Tibial nerve (tissue), 4 donors: ENCODE measurements at regions not wholly inside any gene's neighbourhood (a gene's known extent, or its start where the extent isn't known, plus 50 kb on each side); places are given as distances from the start of the nearest gene placed in this dataset.

Source experiments
- DNase-seq, 2 donors: peaks; one replicate each; pipeline ENCODE4 v3.0.0-alpha.2; 2019; ENCODE audit warnings: low spot score in 2 of 2
- H3K27ac ChIP-seq, 4 donors: fragments of 200-600 bp; sonication (generic) in 3 of 4; one replicate each; pipeline ENCODE4 v1.5.1; 2017 to 2019; ENCODE audit warnings: mild to moderate bottlenecking in 1 of 4
- H3K27me3 ChIP-seq, 2 donors: fragments of 200-600 bp; sonication (generic) in 1 of 2; one replicate each; pipeline versions ENCODE4 v1.5.1 to v1.6.0; 2017 to 2019
- H3K36me3 ChIP-seq, 3 donors: fragments of 200-600 bp; sonication (generic); one replicate each; pipeline ENCODE4 v1.5.1; 2018 to 2019
- H3K4me1 ChIP-seq, 4 donors: fragments of 200-600 bp; sonication (generic) in 3 of 4; one replicate each; pipeline ENCODE4 v1.5.1; 2017 to 2019
- H3K4me3 ChIP-seq, 4 donors: fragments of 200-600 bp; sonication (generic) in 3 of 4; one replicate each; pipeline ENCODE4 v1.5.1; 2017 to 2019; ENCODE audit warnings: mild to moderate bottlenecking in 1 of 4, moderate library complexity in 1 of 4
- H3K9me3 ChIP-seq, 4 donors: fragments of 200-600 bp; sonication (generic) in 3 of 4; one replicate each; pipeline ENCODE4 v1.5.1; 2017 to 2019
- EP300 ChIP-seq, 2 donors: sonication (generic); formaldehyde crosslinking; IDR thresholded peaks; one replicate each; pipeline ENCODE4 v1.6.1; 2017; ENCODE audit warnings: antibody characterized with exemption in 2 of 2, mild to moderate bottlenecking in 1 of 2
- POLR2A ChIP-seq, 2 donors: fragments of 450-650 bp; IDR thresholded peaks; one replicate each; pipeline ENCODE4 v1.6.1; 2017; ENCODE audit warnings: antibody characterized with exemption in 2 of 2, mild to moderate bottlenecking in 2 of 2, moderate library complexity in 2 of 2
- WGBS, 2 donors: methylation state at CpG; one replicate each; pipeline ENCODE4 v1.1.5; 2018; 5-methylcytosine and 5-hydroxymethylcytosine counted together
- TF ChIP-seq, protein P1 (sequence below), 5 experiments: fragments of 200-600 bp in 3 of 5; fragments of 450-650 bp in 2 of 5; sonication (generic) in 3 of 5; IDR thresholded peaks; one replicate each; pipeline ENCODE4 v1.5.1; 2016 to 2019; ENCODE audit warnings: antibody characterized with exemption in 5 of 5, mild to moderate bottlenecking in 3 of 5, moderate library complexity in 2 of 5

DNA sequence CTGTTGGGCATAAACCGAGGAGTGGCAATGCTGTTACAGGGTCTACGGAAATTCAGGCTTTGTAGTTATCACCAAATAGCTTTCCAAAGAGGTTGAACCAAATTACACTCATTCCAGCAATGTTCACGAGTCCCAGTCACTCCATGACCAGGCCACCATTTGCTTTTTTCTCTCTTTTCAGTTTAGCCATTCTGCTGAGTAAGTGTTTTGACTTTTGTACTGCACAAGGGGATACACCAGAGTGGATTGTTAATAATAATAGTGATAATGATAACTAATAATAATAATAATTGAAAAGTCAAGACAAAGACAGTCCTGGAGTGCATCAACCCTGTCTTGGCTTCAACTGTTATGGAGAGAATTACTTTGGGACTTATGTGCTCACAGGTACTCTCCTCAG, 343.5 kb downstream of the AACS start:
- no peak overlapping the region for H3K27ac ChIP-seq
- peaks cover 0 to 2% (median 0%) of the 10 kb centered on the region in 4 donors for H3K9me3 ChIP-seq
- H3K27me3 ChIP-seq: no peaks in the 10 kb centered on the region
- no peak overlapping the region for H3K4me3 ChIP-seq
- no peak for DNase-seq
- H3K36me3 ChIP-seq: no peaks in the 10 kb centered on the region
- no peak for TF ChIP-seq POLR2A (IDR thresholded peaks at IDR 0.05)
- TF ChIP-seq, protein P1, sequence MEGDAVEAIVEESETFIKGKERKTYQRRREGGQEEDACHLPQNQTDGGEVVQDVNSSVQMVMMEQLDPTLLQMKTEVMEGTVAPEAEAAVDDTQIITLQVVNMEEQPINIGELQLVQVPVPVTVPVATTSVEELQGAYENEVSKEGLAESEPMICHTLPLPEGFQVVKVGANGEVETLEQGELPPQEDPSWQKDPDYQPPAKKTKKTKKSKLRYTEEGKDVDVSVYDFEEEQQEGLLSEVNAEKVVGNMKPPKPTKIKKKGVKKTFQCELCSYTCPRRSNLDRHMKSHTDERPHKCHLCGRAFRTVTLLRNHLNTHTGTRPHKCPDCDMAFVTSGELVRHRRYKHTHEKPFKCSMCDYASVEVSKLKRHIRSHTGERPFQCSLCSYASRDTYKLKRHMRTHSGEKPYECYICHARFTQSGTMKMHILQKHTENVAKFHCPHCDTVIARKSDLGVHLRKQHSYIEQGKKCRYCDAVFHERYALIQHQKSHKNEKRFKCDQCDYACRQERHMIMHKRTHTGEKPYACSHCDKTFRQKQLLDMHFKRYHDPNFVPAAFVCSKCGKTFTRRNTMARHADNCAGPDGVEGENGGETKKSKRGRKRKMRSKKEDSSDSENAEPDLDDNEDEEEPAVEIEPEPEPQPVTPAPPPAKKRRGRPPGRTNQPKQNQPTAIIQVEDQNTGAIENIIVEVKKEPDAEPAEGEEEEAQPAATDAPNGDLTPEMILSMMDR (IDR thresholded peaks at IDR 0.05): no peak
- no peak for TF ChIP-seq EP300 (IDR thresholded peaks at IDR 0.05)
- no peaks in the 10 kb centered on the region for H3K4me1 ChIP-seq
- 89 to 90% methylated on average over 3 of the region's 3 CpGs for WGBS, 2 donors

DNA sequence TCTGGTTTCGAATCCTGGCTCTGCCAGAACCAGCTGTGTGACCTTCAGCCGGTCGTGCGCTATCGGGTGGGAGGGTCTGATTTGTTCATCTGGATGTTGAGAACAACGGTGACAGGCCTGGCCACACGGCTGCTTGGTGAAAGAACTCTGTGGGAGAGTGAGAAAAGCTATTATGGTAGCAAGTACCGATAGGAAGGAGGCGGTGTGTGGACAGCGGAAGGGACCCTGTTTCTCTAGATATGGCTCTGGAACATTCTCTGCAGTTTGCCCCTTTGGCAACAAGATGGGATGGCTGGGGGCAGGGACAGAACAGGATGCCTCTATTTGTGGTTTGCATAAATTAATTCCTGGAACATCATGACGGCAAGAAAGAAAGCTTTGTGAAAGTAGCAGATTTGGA, 347.3 kb downstream of the AACS start:
- H3K36me3 ChIP-seq: no peaks in the 10 kb centered on the region
- no peaks in the 10 kb centered on the region for H3K27me3 ChIP-seq
- no peak for TF ChIP-seq POLR2A (IDR thresholded peaks at IDR 0.05)
- TF ChIP-seq, protein P1 (IDR thresholded peaks at IDR 0.05): no peak
- no peak for TF ChIP-seq EP300 (IDR thresholded peaks at IDR 0.05)
- DNase-seq: no peak
- WGBS, 2 donors: 49 to 59% methylated on average over 11 of the region's 11 CpGs
- peak overlapping the region in 2 of 4 donors; percentile 36 to 59 for H3K27ac ChIP-seq
- no peaks in the 10 kb centered on the region for H3K9me3 ChIP-seq
- H3K4me3 ChIP-seq: no peak overlapping the region
- no peaks in the 10 kb centered on the region for H3K4me1 ChIP-seq

DNA sequence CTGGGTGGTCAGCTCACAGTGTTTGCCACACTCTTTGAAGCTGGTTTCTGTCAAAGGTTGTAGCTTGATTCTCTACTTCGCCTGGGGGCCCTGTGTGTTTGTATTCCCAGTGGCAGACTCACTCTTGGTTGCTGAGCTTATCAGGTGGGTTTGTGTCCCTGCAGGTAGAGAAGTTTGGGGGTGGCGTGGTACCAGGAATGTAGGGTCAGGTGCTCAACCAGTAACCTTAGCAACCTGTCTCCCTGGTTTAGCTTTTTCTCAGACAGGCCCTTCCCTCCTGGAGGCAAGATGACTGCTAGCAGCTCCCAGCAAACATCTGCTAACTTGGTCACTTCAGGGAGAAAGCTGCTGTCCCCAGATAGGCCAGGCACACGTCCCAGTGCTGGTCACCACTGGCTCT, 352.2 kb downstream of the AACS start:
- Histone ChIP-seq H3K36me3 (peaks cover 0 to 7% (median 0%) of the 10 kb centered on the region in 3 donors), H3K9me3 (peaks cover 0 to 20% (median 0%) of the 10 kb centered on the region in 4 donors), H3K27me3 (no peaks in the 10 kb centered on the region), H3K4me1 (no peaks in the 10 kb centered on the region), H3K27ac (no peak overlapping the region), H3K4me3 (no peak overlapping the region)
- no peak for DNase-seq
- TF ChIP-seq POLR2A (IDR thresholded peaks at IDR 0.05) (no peak), EP300 (IDR thresholded peaks at IDR 0.05) (no peak)
- TF ChIP-seq, protein P1 (IDR thresholded peaks at IDR 0.05): no peak
- 71 to 76% methylated on average over 3 of the region's 3 CpGs for WGBS, 2 donors

DNA sequence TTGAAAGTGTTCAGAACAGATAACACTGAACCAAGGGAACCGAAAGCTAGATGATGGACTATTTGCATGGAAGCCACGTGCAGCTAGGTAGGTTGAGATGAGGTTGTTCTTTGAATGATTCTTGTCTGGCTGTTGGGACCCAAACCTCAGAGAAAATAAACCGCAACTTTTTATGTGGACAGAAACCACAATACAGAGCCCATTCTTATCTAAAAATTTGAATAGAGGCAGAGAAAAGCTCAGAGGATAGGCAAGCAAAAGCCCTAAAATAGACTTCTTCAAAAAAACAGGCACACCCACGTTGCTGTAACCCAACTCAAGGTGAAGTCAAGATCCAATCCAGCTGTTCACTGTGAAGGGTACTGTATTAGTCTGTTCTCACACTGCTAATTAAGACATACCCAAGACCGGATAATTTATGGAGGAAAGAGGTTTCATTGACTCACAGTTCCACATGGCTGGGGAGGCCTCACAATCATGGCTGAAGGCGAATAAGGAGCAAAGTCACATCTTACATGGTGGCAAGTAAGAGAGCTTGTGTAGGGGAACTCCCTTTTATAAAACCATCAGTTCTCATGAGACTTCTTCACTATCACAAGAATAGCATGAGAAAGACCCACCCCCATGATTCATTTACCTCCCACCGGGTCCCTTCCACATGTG, 353.8 kb downstream of the AACS start:
- Histone ChIP-seq H3K27ac (no peak overlapping the region), H3K36me3 (peaks cover 0 to 7% (median 0%) of the 10 kb centered on the region in 3 donors), H3K4me1 (no peaks in the 10 kb centered on the region), H3K27me3 (no peaks in the 10 kb centered on the region), H3K9me3 (peaks cover 0 to 20% (median 0%) of the 10 kb centered on the region in 4 donors), H3K4me3 (no peak overlapping the region)
- TF ChIP-seq, protein P1 (IDR thresholded peaks at IDR 0.05): no peak
- TF ChIP-seq EP300 (IDR thresholded peaks at IDR 0.05): no peak
- no peak for TF ChIP-seq POLR2A (IDR thresholded peaks at IDR 0.05)
- no peak for DNase-seq
- WGBS, 2 donors: 87 to 89% methylated on average over 7 of the region's 7 CpGs

DNA sequence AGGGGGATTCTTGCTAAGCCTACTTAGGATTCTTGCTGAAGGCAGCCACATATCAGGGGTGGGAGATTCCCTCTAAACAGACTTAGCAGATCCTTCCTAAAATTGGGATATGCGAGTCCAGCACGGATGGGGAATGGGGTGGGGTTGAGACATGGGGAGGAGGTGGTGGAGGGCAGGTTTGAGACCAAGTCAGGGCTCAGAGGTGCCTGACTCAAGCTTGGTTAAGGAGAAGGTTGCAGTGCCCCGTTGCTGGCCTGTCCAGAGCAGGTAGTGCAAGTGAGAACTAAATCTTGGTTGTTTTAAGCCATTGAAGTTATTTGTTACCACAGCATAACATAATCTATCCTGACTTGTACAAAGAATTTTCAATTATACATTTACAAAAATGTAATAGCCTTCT, 359.7 kb downstream of the AACS start:
- TF ChIP-seq, protein P1 (IDR thresholded peaks at IDR 0.05): no peak
- no peak for TF ChIP-seq EP300 (IDR thresholded peaks at IDR 0.05)
- 62 to 79% methylated on average over 3 of the region's 3 CpGs for WGBS, 2 donors
- Histone ChIP-seq H3K27me3 (no peaks in the 10 kb centered on the region), H3K27ac (no peak overlapping the region), H3K4me1 (no peaks in the 10 kb centered on the region), H3K36me3 (peaks cover 0 to 7% (median 0%) of the 10 kb centered on the region in 3 donors), H3K4me3 (no peak overlapping the region), H3K9me3 (peaks cover 0 to 29% (median 0%) of the 10 kb centered on the region in 4 donors)
- DNase-seq: no peak
